ENCODE measurements at regions not wholly inside any gene's neighbourhood (a gene's known extent, or its start where the extent isn't known, plus 50 kb on each side); places are given as distances from the start of the nearest gene placed in this dataset.

DNA sequence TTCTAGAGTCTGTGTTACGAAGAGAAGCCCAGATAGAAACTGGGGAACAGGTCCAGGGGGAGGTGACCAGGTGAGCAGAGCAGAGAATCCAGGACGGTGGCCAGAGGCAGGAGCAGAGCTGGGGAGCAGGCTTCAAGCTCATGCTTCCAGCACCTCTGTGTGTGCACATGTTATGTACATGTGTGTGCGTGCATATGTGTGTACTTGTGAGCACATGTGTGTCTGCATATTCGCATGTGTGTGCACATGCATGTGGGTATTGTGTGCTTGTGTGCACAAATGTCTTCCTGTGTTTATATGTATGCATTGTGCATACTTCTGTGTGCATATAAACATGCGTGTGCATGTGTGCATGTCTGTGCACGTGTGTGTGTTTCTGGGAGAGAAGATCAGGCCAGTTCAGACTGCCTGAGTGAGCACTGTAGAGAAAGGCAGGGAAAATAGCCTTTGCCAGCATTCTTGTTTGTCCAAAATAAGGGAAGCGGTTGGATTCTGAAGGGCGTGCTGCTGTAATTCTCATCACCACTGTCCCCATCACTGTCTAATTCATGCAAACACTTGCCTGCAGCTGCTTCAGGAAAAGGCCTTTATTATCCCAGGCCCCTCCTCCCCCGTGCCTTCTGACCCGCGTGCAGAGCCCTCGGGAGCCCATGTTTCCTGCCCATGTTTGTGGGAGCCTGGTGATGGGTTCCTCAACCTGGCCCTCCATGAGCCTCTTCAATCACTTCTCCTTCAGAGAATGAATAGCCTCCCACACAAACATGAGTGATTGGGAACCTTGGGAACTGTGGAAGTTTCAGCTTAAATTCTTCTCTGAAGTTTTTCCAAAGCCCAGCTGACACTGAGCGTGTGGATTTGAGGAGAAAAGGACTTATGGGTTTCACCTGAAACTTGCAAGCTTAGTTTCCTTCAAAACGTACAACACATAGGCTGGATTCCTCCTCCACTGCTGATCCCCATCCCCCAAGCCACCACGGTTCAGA is 161.7 kb upstream of the AFDN start:
- TF ChIP-seq CTCF (IDR thresholded peaks at IDR 0.05) (no peak), POLR2A (IDR thresholded peaks at IDR 0.05) (no peak)

All from lower leg skin (tissue), 3 donors.